H1 (cell line): ENCODE measurements at regions not wholly inside any gene's neighbourhood (a gene's known extent, or its start where the extent isn't known, plus 50 kb on each side); places are given as distances from the start of the nearest gene placed in this dataset.

Source experiments
- CTCF ChIA-PET: fragments of 300-600 bp; sonication (Branson Sonifier 250); formaldehyde crosslinking; loops from one replicate; lab custom pipeline; 2021; ENCODE audit not compliant: partially characterized antibody; lab: Charles Lee
- POLR2A ChIA-PET: fragments of 300-600 bp; sonication (Branson Sonifier 250); formaldehyde crosslinking; loops from one replicate; lab custom pipeline; 2021; ENCODE audit warnings: inconsistent platforms; ENCODE audit not compliant: partially characterized antibody; lab: Charles Lee
- DNase-seq, 2 experiments: peaks; one replicate each; pipeline versions ENCODE4 v3.0.0 to v3.0.0-alpha.2; 2010 to 2022; ENCODE audit warnings: low spot score in 2 of 2, low read depth in 1 of 2, mixed read lengths in 1 of 2
- FAIRE-seq: peaks from 2 replicates; lab custom pipeline; 2011; peaks lifted over from hg19 to GRCh38; lab: Jason Lieb, UNC
- H2AFZ ChIP-seq: 2 replicates; pipeline ENCODE4 v1.8.1; 2012; ENCODE audit warnings: low read length, inconsistent platforms
- H2AK5ac ChIP-seq: 2 replicates; pipeline ENCODE4 v1.6.1; 2013; ENCODE audit warnings: low read depth, low read length
- H2BK120ac ChIP-seq: replicated peaks from 2 replicates; pipeline ENCODE3; 2013; ENCODE audit warnings: low read depth, low read length, inconsistent platforms
- H2BK12ac ChIP-seq: 2 replicates; pipeline ENCODE4 v1.6.1; 2013; ENCODE audit warnings: low read depth, low read length
- H2BK15ac ChIP-seq: 2 replicates; pipeline ENCODE4 v1.6.1; 2013; ENCODE audit warnings: low read length
- H2BK20ac ChIP-seq: 2 replicates; pipeline ENCODE4 v1.6.1; 2013; ENCODE audit warnings: low read length
- H2BK5ac ChIP-seq: 2 replicates; pipeline ENCODE4 v1.6.1; 2013; ENCODE audit warnings: low read depth, low read length
- H3K14ac ChIP-seq: 2 replicates; pipeline ENCODE4 v1.6.1; 2013; ENCODE audit warnings: inconsistent platforms; ENCODE audit not compliant: insufficient read length
- H3K18ac ChIP-seq: 2 replicates; pipeline ENCODE4 v1.6.1; 2013; ENCODE audit warnings: low read length; ENCODE audit errors: extremely low read depth
- H3K23ac ChIP-seq: 2 replicates; pipeline ENCODE4 v1.6.1; 2013; ENCODE audit warnings: inconsistent platforms; ENCODE audit not compliant: insufficient read length
- H3K23me2 ChIP-seq: 2 replicates; pipeline ENCODE4 v1.6.1; 2013; ENCODE audit warnings: low read depth, low read length
- H3K27ac ChIP-seq: 2 replicates; pipeline ENCODE4 v1.6.1; 2011; ENCODE audit warnings: low read depth, low read length, inconsistent platforms
- H3K27me3 ChIP-seq, 4 experiments: replicated peaks in 1 of 4; 1 replicate in 1 of 4; 2 replicates in 3 of 4; pipeline versions ENCODE4 v1.6.1 to v1.8.1; 2011 to 2013; ENCODE audit warnings: low read length in 3 of 4, mild to moderate bottlenecking in 3 of 4, inconsistent platforms in 2 of 4, mixed read lengths in 2 of 4, moderate library complexity in 1 of 4; ENCODE audit not compliant: control insufficient read depth in 3 of 4, insufficient read depth in 3 of 4; ENCODE audit errors: extremely low read depth in 1 of 4
- H3K36me3 ChIP-seq, 4 experiments: 2 replicates each; pipeline versions ENCODE4 v1.6.1 to v1.8.1; 2011 to 2013; ENCODE audit warnings: mild to moderate bottlenecking in 4 of 4, low read length in 3 of 4, moderate library complexity in 2 of 4, control low read depth in 1 of 4, inconsistent platforms in 1 of 4; ENCODE audit not compliant: insufficient read depth in 4 of 4, control insufficient read depth in 2 of 4
- H3K4ac ChIP-seq: replicated peaks from 2 replicates; pipeline ENCODE3; 2013; ENCODE audit warnings: low read length, low read depth, mixed read lengths, inconsistent platforms; ENCODE audit not compliant: insufficient read length
- H3K4me1 ChIP-seq, 4 experiments: replicated peaks in 1 of 4; 1 replicate in 1 of 4; 2 replicates in 3 of 4; pipeline versions ENCODE4 v1.6.1 to v1.8.1; 2011 to 2013; ENCODE audit warnings: low read length in 3 of 4, inconsistent platforms in 2 of 4, mixed read lengths in 1 of 4; ENCODE audit not compliant: insufficient read depth in 4 of 4, control insufficient read depth in 3 of 4
- H3K4me2 ChIP-seq, 2 experiments: 2 replicates each; pipeline versions ENCODE4 v1.6.1 to v1.8.1; 2011 to 2013; ENCODE audit warnings: low read depth in 2 of 2, low read length in 2 of 2, control low read depth in 1 of 2, inconsistent platforms in 1 of 2, mild to moderate bottlenecking in 1 of 2; ENCODE audit not compliant: insufficient read depth in 1 of 2
- H3K4me3 ChIP-seq, 4 experiments: fragments of 200-600, 300-600 bp in 1 of 4; sonication (generic), shearing (Covaris generic), sonication (Bioruptor Twin) in 1 of 4; 2 replicates each; pipeline versions ENCODE4 v1.5.1 to v1.8.1; 2011 to 2016; ENCODE audit warnings: low read length in 4 of 4, low read depth in 3 of 4, control low read depth in 2 of 4, inconsistent platforms in 2 of 4, mild to moderate bottlenecking in 2 of 4, mixed read lengths in 1 of 4, moderate library complexity in 1 of 4; ENCODE audit not compliant: insufficient read depth in 2 of 4; ENCODE audit errors: extremely low read depth in 1 of 4
- H3K56ac ChIP-seq: replicated peaks from 2 replicates; pipeline ENCODE3; 2013; ENCODE audit warnings: low read depth, mild to moderate bottlenecking, mixed read lengths, low read length, inconsistent platforms; ENCODE audit not compliant: insufficient read length
- H3K79me1 ChIP-seq: 2 replicates; pipeline ENCODE4 v1.6.1; 2013; ENCODE audit warnings: low read depth, low read length, control low read depth
- H3K79me2 ChIP-seq, 2 experiments: 2 replicates each; pipeline versions ENCODE4 v1.6.1 to v1.8.1; 2012 to 2013; ENCODE audit warnings: low read length in 2 of 2, mild to moderate bottlenecking in 2 of 2, inconsistent platforms in 1 of 2; ENCODE audit not compliant: insufficient read depth in 2 of 2, control insufficient read depth in 1 of 2
- H3K9ac ChIP-seq, 4 experiments: replicated peaks in 1 of 4; 1 replicate in 1 of 4; 2 replicates in 3 of 4; pipeline versions ENCODE4 v1.6.1 to v1.8.1; 2011 to 2013; ENCODE audit warnings: low read depth in 3 of 4, low read length in 3 of 4, control low read depth in 2 of 4, mild to moderate bottlenecking in 2 of 4, moderate library complexity in 2 of 4, inconsistent platforms in 1 of 4; ENCODE audit errors: extremely low read depth in 1 of 4
- H3K9me3 ChIP-seq, 2 experiments: 2 replicates each; pipeline versions ENCODE4 v1.6.1 to v1.8.1; 2012 to 2013; ENCODE audit warnings: mild to moderate bottlenecking in 2 of 2, moderate library complexity in 2 of 2, control low read depth in 1 of 2, inconsistent platforms in 1 of 2, low read depth in 1 of 2, low read length in 1 of 2, mixed read lengths in 1 of 2; ENCODE audit not compliant: insufficient read depth in 2 of 2
- H4K20me1 ChIP-seq, 2 experiments: replicated peaks in 1 of 2; 2 replicates each; pipeline versions ENCODE3 to v1.8.1; 2011 to 2013; ENCODE audit warnings: inconsistent platforms in 2 of 2, low read length in 2 of 2, mild to moderate bottlenecking in 1 of 2; ENCODE audit not compliant: insufficient read depth in 2 of 2, control insufficient read depth in 1 of 2
- H4K5ac ChIP-seq: 2 replicates; pipeline ENCODE4 v1.6.1; 2013; ENCODE audit warnings: low read length, low read depth, mixed read lengths, inconsistent platforms; ENCODE audit not compliant: insufficient read length
- H4K8ac ChIP-seq: 2 replicates; pipeline ENCODE4 v1.8.0; 2013; ENCODE audit warnings: mild to moderate bottlenecking, moderate library complexity, low read length, inconsistent platforms; ENCODE audit not compliant: insufficient read depth; ENCODE audit errors: extremely low read depth
- H4K91ac ChIP-seq: replicated peaks from 2 replicates; pipeline ENCODE3; 2013; ENCODE audit warnings: low read length, mixed read lengths, inconsistent platforms; ENCODE audit not compliant: insufficient read length
- KDM1A ChIP-seq: fragments of 200-600, 300-600 bp; sonication (generic); IDR thresholded peaks from 2 replicates; pipeline ENCODE4 v1.7.1; 2016; ENCODE audit warnings: mild to moderate bottlenecking, low read length, borderline replicate concordance
- NRF1 ChIP-seq: IDR thresholded peaks from 2 replicates; pipeline ENCODE4 v1.6.1; 2011; ENCODE audit warnings: mild to moderate bottlenecking, low read depth, low read length, improper control_type of control experiment
- WGBS, 2 experiments: shearing (Covaris generic) in 1 of 2; methylation state at CpG; one replicate each; pipeline versions ENCODE4 v1.1.6 to v1.1.7; 2013 to 2015; ENCODE audit warnings: low lambda C conversion rate in 2 of 2, mixed read lengths in 2 of 2, inconsistent platforms in 1 of 2, low coverage in 1 of 2, missing lambda C conversion rate in 1 of 2; ENCODE audit not compliant: insufficient replicate concordance in 2 of 2, insufficient coverage in 1 of 2, insufficient read length in 1 of 2; ENCODE audit errors: extremely low coverage in 1 of 2, missing lambda C conversion rate in 1 of 2; 5-methylcytosine and 5-hydroxymethylcytosine counted together

DNA sequence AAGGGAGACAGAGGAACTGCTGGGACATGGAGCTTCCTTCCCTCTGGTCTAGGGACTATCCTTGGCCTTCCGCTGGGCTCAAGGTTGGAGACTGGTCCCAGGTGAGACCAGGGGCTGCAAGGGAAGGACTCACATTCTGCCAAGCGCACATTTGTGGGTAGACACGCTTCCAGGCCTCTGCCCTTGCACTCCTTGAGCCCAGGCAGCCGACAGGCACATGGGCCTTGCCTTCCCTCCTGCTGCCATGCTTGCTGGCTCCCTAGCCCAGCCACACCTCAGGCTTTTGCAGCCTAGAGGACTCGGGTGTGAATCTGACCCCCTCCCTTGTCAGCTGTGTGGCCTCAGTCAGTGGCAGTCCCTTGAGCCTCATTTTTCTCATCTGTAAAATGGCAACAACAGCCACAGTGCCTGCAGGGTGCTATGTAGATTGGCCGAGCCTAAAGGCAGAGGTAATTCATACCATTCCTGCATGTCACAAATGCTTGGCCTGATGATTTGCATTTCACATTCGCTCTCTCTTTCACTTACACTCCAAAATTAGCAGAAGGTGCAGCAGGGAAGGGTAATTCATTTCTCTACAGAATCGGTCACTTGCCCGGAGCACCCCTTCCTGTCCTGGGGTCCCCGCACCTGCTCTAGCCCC is 57.6 kb upstream of the NECTIN1 start:
- no peak overlapping the region for H2BK20ac ChIP-seq
- H3K36me3 ChIP-seq: no peaks in the 10 kb centered on the region
- H3K4me2 ChIP-seq: no peak overlapping the region
- POLR2A ChIA-PET: no interaction called here
- H4K8ac ChIP-seq: no peak overlapping the region
- H3K56ac ChIP-seq: no peak overlapping the region
- no peak overlapping the region for H2AFZ ChIP-seq
- no peak overlapping the region for H4K5ac ChIP-seq
- no peak overlapping the region for H3K14ac ChIP-seq
- no peaks in the 10 kb centered on the region for H3K23me2 ChIP-seq
- TF ChIP-seq KDM1A (0 out of 2 replicates have a peak, but pooled peaks have one; percentile 39), NRF1 (no peak)
- TF ChIP-seq, all 59 proteins: peak for 1
- H2BK15ac ChIP-seq: no peak overlapping the region
- H3K9me3 ChIP-seq: no peaks in the 10 kb centered on the region
- H2BK120ac ChIP-seq: no peak overlapping the region
- CTCF ChIA-PET: interaction anchor here (0.7 to 1.3 kb wide), 4 partner anchors 11 to 382 kb away, joined by 3 to 4 read pairs (median 3); no protein-coding TSS in a partner anchor
- H2AK5ac ChIP-seq: peak overlapping the region; percentile 47; the same call in 1 of the 2 replicates
- FAIRE-seq: no peak
- peaks cover 0 to 25% (median 7%) of the 10 kb centered on the region in 4 experiments; a peak in 6 of 7 replicates for H3K4me1 ChIP-seq
- no peak for DNase-seq
- 91% methylated on average over 10 of the region's 10 CpGs; no CpG with 5 or more reads in 1 of the 2 experiments for WGBS, 2 experiments
- no peak overlapping the region; the same call in 1 of the 2 replicates for H3K18ac ChIP-seq
- H2BK12ac ChIP-seq: peak overlapping the region; percentile 52; the same call in 1 of the 2 replicates
- no peak overlapping the region for H3K4ac ChIP-seq
- no peak overlapping the region for H3K4me3 ChIP-seq
- H3K9ac ChIP-seq: no peak overlapping the region
- peaks cover 0 to 2% of the 10 kb centered on the region in 2 experiments for H4K20me1 ChIP-seq
- no peak overlapping the region for H2BK5ac ChIP-seq
- no peaks in the 10 kb centered on the region for H3K79me1 ChIP-seq
- no peak overlapping the region for H3K27ac ChIP-seq
- no peaks in the 10 kb centered on the region for H3K79me2 ChIP-seq
- H3K27me3 ChIP-seq: peaks cover 0 to 16% (median 7%) of the 10 kb centered on the region in 4 experiments; a peak in 4 of 7 replicates
- no peak overlapping the region for H3K23ac ChIP-seq
- H4K91ac ChIP-seq: no peak overlapping the region
